Muscle of leg (tissue), 3 donors: ENCODE measurements at regions not wholly inside any gene's neighbourhood (a gene's known extent, or its start where the extent isn't known, plus 50 kb on each side); places are given as distances from the start of the nearest gene placed in this dataset.
A peak's percentile ranks its signal among the peaks of the same experiment; 100 is the strongest.

Source experiments
- DNase-seq: peaks from one replicate; pipeline ENCODE4 v3.0.0; 2013
- H3K27ac ChIP-seq: one replicate; pipeline ENCODE4 v1.5.1; 2013; ENCODE audit warnings: mild to moderate bottlenecking, low read length, control low read depth
- H3K27me3 ChIP-seq: one replicate; pipeline ENCODE4 v1.6.1; 2013; ENCODE audit warnings: low read length; ENCODE audit not compliant: control insufficient read depth, insufficient read depth
- H3K36me3 ChIP-seq: one replicate; pipeline ENCODE4 v1.6.1; 2013; ENCODE audit warnings: low read length; ENCODE audit not compliant: control insufficient read depth, insufficient read depth
- H3K4me1 ChIP-seq: one replicate; pipeline ENCODE4 v1.6.1; 2013; ENCODE audit warnings: low read length; ENCODE audit not compliant: control insufficient read depth, insufficient read depth
- H3K4me3 ChIP-seq: one replicate; pipeline ENCODE4 v1.5.1; 2013; ENCODE audit warnings: low read length, control low read depth
- H3K9me3 ChIP-seq: replicated peaks from 2 replicates; pipeline ENCODE4 v1.6.1; 2013; ENCODE audit warnings: low read depth, low read length; ENCODE audit not compliant: control insufficient read depth
- WGBS: methylation state at CpG from one replicate; pipeline ENCODE4 v1.1.5; 2013; ENCODE audit warnings: missing lambda C conversion rate; ENCODE audit not compliant: insufficient coverage; 5-methylcytosine and 5-hydroxymethylcytosine counted together

DNA sequence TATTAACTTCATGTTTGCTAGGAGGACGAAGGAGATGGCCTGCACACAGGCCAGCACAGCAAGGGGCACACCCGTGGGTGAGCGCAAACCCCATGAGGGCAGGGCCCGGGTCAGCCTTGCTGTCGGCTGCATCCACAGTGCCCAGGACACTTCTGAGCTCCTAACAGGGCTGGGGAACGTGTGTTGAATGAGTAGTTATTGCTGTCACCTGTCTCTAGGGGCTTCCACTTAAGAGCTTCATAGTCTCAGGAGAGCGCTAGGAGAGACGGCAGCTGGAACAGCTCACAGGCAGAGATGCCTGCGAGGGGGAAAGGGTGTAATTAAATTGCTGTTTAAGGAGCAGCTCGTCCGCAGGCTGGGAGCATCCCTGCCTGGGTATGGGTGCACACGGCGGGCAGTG lies 91.4 kb upstream of the NEURL1B start:
- no peaks in the 10 kb centered on the region for H3K36me3 ChIP-seq
- no peak overlapping the region for H3K4me3 ChIP-seq
- no peak overlapping the region for H3K27ac ChIP-seq
- no peak for DNase-seq
- H3K9me3 ChIP-seq = no peaks in the 10 kb centered on the region
- 62% methylated on average over 11 of the region's 13 CpGs for WGBS
- H3K27me3 ChIP-seq = no peaks in the 10 kb centered on the region
- H3K4me1 ChIP-seq = peaks cover 65% of the 10 kb centered on the region

DNA sequence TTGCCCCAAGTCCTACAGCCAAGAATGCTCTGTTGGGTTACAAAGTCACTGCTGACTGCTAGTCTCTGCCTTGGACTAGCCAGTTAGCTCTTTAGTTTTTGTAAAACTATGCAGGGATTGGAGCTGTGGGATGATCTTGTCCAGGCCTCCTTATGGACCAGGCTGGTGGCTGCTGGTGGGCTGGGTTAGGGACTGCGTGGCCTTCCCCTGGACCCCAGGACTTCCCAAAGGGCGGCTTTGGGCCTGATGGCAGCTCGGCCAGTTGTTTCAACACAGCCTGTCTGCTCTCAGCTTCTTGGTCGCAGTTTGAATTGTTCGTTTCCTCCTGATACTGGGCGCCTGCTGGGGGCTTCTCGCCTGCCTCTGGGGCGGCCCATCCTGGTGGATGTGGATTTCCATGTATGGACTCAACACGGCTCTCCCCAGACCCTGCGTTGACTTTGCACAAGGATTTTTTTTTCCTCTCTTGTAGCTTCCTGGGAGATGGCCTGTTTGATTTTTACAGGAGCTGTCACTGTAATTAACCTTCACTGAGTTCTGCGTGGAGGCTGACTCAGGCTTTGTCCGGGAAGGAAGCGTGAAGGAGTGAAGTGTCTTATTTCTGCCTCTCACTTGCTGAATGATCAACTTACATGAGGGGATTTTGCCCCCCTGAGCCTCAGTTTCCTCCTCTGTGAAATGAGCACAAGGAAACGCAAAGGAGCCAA lies 91.9 kb upstream of the NEURL1B start:
- Histone ChIP-seq H3K27me3 (no peaks in the 10 kb centered on the region), H3K27ac (no peak overlapping the region), H3K4me1 (peaks cover 62% of the 10 kb centered on the region), H3K36me3 (no peaks in the 10 kb centered on the region), H3K4me3 (no peak overlapping the region), H3K9me3 (no peaks in the 10 kb centered on the region)
- 68% methylated on average over 13 of the region's 14 CpGs for WGBS
- DNase-seq = no peak

DNA sequence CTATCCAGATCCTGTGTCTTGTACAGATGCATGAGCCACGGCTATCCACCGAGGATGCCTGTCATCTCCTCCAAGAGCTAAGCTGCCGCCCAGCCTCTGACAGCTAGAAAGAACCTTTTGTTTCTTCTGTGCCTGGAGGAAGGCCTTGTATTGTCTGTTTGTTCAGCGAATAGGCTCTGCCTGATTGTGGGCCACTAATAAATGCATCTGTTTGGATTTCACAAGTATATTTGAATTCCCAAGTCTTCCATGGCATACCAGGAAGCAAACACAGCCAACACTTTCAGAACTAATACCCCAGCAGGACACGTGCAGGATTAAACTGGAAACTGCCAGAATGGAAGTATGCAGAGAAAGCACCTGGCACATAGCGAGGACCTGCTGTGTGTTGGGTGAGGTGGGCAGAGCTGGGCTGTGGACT lies 92.7 kb upstream of the NEURL1B start:
- peak; percentile 39 for DNase-seq

DNA sequence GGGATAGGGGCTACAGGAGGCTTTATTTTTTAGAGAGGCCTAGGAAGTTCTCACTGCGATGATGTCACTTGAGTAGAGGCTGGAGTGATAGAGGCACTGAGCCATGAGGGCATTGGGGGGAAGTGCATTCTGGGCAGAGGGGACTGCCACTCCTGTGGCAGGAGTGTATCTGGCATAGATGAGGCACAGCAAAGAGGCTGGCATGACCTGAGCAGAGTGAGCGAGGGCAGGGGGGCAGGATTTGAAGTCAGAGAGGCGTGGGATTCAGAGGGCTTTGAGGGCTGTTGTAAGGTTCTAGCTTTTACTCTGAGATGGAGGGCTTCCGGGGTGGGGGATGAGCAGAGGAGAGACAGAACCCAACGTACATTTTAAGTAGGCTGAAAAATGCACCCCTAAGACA lies 91.9 kb upstream of the SH3PXD2B start:
- peaks cover 73% of the 10 kb centered on the region for H3K4me1 ChIP-seq
- WGBS = 36% methylated on average over 1 of the region's 5 CpGs

More for the DNA sequence above, 92.7 kb upstream of the NEURL1B start:
- no peak overlapping the region for H3K4me3 ChIP-seq
- H3K9me3 ChIP-seq = peaks cover 3% of the 10 kb centered on the region
- peak overlapping the region; percentile 31 for H3K27ac ChIP-seq
- H3K36me3 ChIP-seq = no peaks in the 10 kb centered on the region
- H3K27me3 ChIP-seq = no peaks in the 10 kb centered on the region
- 90% methylated on average over 1 of the region's 6 CpGs for WGBS
- peaks cover 59% of the 10 kb centered on the region for H3K4me1 ChIP-seq

DNA sequence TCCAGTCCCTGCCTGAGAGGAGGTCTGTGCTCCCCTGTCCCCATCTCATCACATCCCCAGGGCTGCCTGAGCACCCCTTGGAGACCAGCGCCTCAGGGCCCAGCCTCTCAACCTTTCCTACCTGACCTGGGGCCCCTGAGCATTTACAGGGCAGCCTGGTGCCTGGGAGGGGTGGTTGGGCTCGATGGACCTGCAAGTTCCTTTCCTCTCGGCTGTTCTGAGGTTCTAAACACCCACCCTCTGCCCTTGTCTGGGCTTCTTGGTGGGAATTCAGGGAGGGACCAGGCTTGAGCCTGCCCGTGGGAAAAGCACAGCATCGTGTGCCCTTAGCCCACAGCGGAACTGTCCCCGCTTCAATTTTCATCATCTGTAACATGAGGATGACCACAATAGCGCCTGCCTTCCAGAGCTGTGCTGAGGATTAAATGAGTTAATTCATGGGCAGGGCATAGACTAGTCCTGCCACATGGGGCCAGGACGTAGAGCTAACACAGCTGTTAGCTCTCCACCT lies 91.0 kb upstream of the SH3PXD2B start:
- Histone ChIP-seq H3K27me3 (no peaks in the 10 kb centered on the region), H3K4me3 (no peak overlapping the region), H3K27ac (peak overlapping the region; percentile 81), H3K36me3 (no peaks in the 10 kb centered on the region), H3K4me1 (peaks cover 67% of the 10 kb centered on the region), H3K9me3 (peaks cover 3% of the 10 kb centered on the region)
- WGBS = 37% methylated on average over 6 of the region's 9 CpGs
- peak; percentile 65 for DNase-seq

More for the DNA sequence above, 91.9 kb upstream of the SH3PXD2B start:
- Histone ChIP-seq H3K4me3 (no peak overlapping the region), H3K27me3 (no peaks in the 10 kb centered on the region), H3K27ac (peak overlapping the region; percentile 43), H3K36me3 (no peaks in the 10 kb centered on the region), H3K9me3 (peaks cover 3% of the 10 kb centered on the region)
- DNase-seq = no peak

DNA sequence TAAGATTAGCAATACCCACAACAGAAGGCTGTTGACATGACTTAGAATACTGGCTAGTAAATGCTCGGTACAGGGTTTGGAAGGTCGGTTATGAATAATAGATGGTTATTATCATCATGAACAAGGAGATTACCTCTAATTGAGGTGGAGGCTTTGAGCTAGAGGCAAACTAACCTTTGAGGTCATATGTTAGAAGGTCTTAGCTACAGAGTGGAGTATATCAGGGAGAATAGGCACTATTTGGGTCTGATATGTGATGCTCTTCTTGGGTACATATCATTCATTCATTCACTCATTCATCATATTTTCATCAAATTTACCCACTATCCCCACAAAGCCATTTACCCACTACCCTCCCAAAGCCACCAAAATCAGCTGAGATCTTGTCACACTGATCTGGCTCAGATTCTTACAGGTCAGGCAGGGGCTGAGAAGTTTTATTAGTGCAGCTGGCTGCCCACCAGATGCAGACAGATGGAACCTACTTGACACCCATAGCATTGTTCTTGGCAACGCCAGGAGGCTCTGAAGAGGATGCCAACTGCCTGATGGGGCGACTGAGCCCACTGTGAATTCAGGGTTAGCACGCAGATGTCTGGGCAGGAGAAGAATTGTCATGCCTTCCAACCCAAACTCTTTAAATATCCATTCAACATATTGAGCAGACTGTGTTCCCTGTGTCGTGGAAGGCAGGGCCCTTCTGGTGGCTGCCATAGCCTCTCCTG lies 90.2 kb upstream of the SH3PXD2B start:
- Histone ChIP-seq H3K27me3 (no peaks in the 10 kb centered on the region), H3K27ac (peak overlapping the region; percentile 81), H3K9me3 (peaks cover 3% of the 10 kb centered on the region), H3K36me3 (no peaks in the 10 kb centered on the region), H3K4me3 (no peak overlapping the region), H3K4me1 (peaks cover 59% of the 10 kb centered on the region)
- DNase-seq = peak; percentile 79
- 58% methylated on average over 3 of the region's 6 CpGs for WGBS

DNA sequence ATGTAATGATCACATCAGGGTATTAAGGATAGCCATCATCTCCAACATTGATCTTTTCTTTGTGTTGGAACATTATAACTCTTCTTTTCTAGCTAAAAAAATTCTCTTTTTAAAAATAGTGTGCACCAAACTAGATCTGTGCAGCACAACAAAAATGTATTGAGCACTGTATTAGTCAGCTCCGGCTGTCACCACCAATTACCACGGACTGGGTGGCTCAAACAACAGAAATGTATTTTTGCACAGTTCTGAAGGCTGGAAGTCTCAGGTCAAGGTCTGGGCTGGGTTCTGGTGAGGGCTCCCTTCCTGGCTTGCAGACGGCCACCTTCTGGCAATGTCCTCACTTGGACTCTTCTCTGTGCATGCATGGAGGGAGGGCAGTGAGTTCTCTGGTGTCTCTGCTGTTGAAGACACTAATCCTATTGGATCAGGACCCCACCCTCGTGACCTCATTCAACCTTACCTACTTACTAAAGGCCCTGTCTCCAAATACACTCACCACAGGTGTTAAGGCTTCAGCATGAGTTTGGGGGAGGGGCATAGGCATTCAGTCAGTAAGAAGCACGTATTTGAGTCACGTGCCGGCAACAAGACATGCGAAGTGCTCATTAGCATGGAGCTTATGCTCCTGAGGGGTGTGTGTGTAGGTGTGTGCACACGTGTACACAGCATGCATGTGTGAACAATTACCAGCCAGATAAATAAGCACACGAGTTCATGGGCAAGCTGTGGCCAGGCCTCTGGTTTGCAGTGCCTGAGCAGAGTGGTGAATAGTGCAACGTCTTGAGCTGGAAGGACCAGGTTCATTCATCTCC lies 89.4 kb upstream of the SH3PXD2B start:
- H3K4me3 ChIP-seq = no peak overlapping the region
- no peaks in the 10 kb centered on the region for H3K27me3 ChIP-seq
- H3K4me1 ChIP-seq = peaks cover 51% of the 10 kb centered on the region
- 84% methylated on average over 9 of the region's 11 CpGs for WGBS
- no peak for DNase-seq
- peaks cover 3% of the 10 kb centered on the region for H3K9me3 ChIP-seq
- H3K36me3 ChIP-seq = no peaks in the 10 kb centered on the region
- no peak overlapping the region for H3K27ac ChIP-seq

DNA sequence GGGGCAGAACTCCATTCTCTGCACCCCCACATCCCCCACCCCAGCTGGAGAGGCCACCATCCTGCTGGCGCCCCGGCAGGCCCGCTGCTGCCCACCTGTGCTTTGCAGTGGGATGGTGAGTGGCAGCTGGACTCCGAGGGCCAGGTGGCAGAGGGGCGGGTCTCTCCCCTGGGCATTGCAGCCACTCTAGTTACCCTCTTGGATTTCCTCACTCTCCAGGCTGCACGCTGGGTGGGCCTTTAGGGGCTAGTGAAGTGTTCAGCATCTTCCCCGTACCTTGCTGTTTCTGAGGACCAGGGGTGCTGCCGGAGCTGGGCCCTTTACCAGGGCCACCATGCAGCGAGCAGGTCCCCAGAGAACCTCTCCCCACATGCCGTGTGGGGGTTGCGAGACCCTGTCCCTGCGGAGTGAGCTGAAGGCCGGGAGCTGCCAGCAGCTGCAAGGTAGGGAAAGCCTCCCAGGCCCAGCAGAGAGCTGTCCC lies 88.4 kb upstream of the SH3PXD2B start:
- Histone ChIP-seq H3K4me1 (peaks cover 41% of the 10 kb centered on the region), H3K27me3 (no peaks in the 10 kb centered on the region), H3K27ac (no peak overlapping the region), H3K4me3 (no peak overlapping the region), H3K9me3 (peaks cover 3% of the 10 kb centered on the region), H3K36me3 (no peaks in the 10 kb centered on the region)
- no peak for DNase-seq
- WGBS = 60% methylated on average over 1 of the region's 13 CpGs

DNA sequence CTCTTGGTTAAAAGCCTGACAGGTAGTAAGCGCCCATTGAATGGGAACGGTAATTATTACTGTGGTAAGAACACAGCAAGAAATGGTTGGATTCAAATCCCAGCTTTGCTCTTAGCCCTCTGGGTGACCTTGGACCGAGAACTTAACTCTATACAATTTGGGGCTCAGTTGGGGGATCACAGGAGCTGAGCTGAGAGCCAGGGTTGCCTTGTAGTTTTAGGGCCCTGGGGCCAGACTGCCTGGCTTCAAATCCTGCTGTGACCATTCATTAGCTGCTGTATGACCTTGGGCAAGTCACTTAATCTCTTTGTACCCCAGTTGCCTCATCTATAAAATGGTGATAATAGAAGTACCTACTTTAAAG lies 87.4 kb upstream of the SH3PXD2B start:
- DNase-seq = no peak
- Histone ChIP-seq H3K27me3 (no peaks in the 10 kb centered on the region), H3K4me3 (no peak overlapping the region), H3K36me3 (no peaks in the 10 kb centered on the region), H3K4me1 (peaks cover 36% of the 10 kb centered on the region), H3K9me3 (peaks cover 3% of the 10 kb centered on the region), H3K27ac (no peak overlapping the region)
- WGBS = 73% methylated on average over 3 of the region's 3 CpGs
